NB4 (cell line): ENCODE measurements at regions not wholly inside any gene's neighbourhood (a gene's known extent, or its start where the extent isn't known, plus 50 kb on each side); places are given as distances from the start of the nearest gene placed in this dataset.

Experiments
- DNase-seq: peaks from one replicate; pipeline ENCODE4 v3.0.0; 2010; ENCODE audit warnings: low read depth
- H3K4me3 ChIP-seq: one replicate; pipeline ENCODE4 v1.5.1; 2011; ENCODE audit warnings: mild to moderate bottlenecking, low read depth, low read length, moderate library complexity
- CTCF ChIP-seq: IDR thresholded peaks from one replicate; pipeline ENCODE4 v1.5.1; 2012; ENCODE audit warnings: low read depth, low read length
- MAX ChIP-seq: IDR thresholded peaks from 2 replicates; pipeline ENCODE4 v1.6.1; 2011; ENCODE audit warnings: low read depth, low read length
- MYC ChIP-seq: IDR thresholded peaks from 2 replicates; pipeline ENCODE4 v1.6.1; 2011; ENCODE audit warnings: low read depth, low read length
- POLR2A ChIP-seq: IDR thresholded peaks from 2 replicates; pipeline ENCODE4 v1.6.1; 2011; ENCODE audit warnings: mild to moderate bottlenecking; ENCODE audit not compliant: insufficient read length; ENCODE audit errors: extremely low read depth

- DNase-seq = no peak
- TF ChIP-seq POLR2A = no peak
- TF ChIP-seq MYC = no peak
- TF ChIP-seq CTCF = no peak
- no peak for TF ChIP-seq MAX
- no peak overlapping the region for H3K4me3 ChIP-seq
These were observed 96.2 kb upstream of the ATP6AP2 start for GRCh38 chrX:40484408-40485091.

- TF ChIP-seq CTCF = no peak
- TF ChIP-seq POLR2A = no peak
- no peak for TF ChIP-seq MAX
- no peak for TF ChIP-seq MYC
- H3K4me3 ChIP-seq = no peak overlapping the region
- DNase-seq = no peak
These were observed 97.3 kb upstream of the ATP6AP2 start for GRCh38 chrX:40483502-40483901.

- H3K4me3 ChIP-seq = no peak overlapping the region
- DNase-seq = no peak
- TF ChIP-seq MYC (no peak), CTCF (no peak), MAX (no peak), POLR2A (no peak)
These were observed 100.9 kb upstream of the ATP6AP2 start for GRCh38 chrX:40479777-40480318.

GRCh38 chrX:40478474-40479065, 102.2 kb upstream of the ATP6AP2 start:
- TF ChIP-seq MYC = no peak
- TF ChIP-seq CTCF = no peak
- no peak for TF ChIP-seq POLR2A
- TF ChIP-seq MAX = no peak

GRCh38 chrX:40476958-40477357, 103.8 kb upstream of the ATP6AP2 start:
- no peak overlapping the region for H3K4me3 ChIP-seq
- TF ChIP-seq POLR2A (no peak), MAX (no peak), MYC (no peak), CTCF (no peak)
- no peak for DNase-seq

More at GRCh38 chrX:40478474-40479065, 102.2 kb upstream of the ATP6AP2 start:
- no peak for DNase-seq
- H3K4me3 ChIP-seq = no peak overlapping the region
